Subcutaneous abdominal adipose tissue (tissue), 5 donors: ENCODE measurements at regions not wholly inside any gene's neighbourhood (a gene's known extent, or its start where the extent isn't known, plus 50 kb on each side); places are given as distances from the start of the nearest gene placed in this dataset.

Experiments
- H3K27ac ChIP-seq: one replicate; pipeline ENCODE4 v1.7.0; 2013; ENCODE audit warnings: low read depth, mild to moderate bottlenecking, inconsistent platforms, low read length, moderate library complexity
- H3K27me3 ChIP-seq, 5 donors: one replicate each; pipeline ENCODE4 v1.7.0; 2013; ENCODE audit warnings: low read length in 5 of 5, inconsistent platforms in 1 of 5; ENCODE audit not compliant: control insufficient read depth in 5 of 5, insufficient read depth in 4 of 5
- H3K36me3 ChIP-seq, 5 donors: one replicate each; pipeline ENCODE4 v1.7.0; 2013; ENCODE audit warnings: low read length in 5 of 5; ENCODE audit not compliant: control insufficient read depth in 5 of 5, insufficient read depth in 5 of 5
- H3K4me1 ChIP-seq, 5 donors: one replicate each; pipeline ENCODE4 v1.7.0; 2013; ENCODE audit warnings: low read length in 5 of 5, mild to moderate bottlenecking in 3 of 5, moderate library complexity in 1 of 5; ENCODE audit not compliant: control insufficient read depth in 5 of 5, insufficient read depth in 5 of 5
- H3K4me3 ChIP-seq, 5 donors: one replicate each; pipeline ENCODE4 v1.7.0; 2013; ENCODE audit warnings: low read length in 5 of 5, low read depth in 1 of 5
- H3K9ac ChIP-seq, 5 donors: one replicate each; pipeline ENCODE4 v1.7.0; 2013; ENCODE audit warnings: low read length in 5 of 5, mild to moderate bottlenecking in 4 of 5, moderate library complexity in 3 of 5
- H3K9me3 ChIP-seq, 5 donors: one replicate each; pipeline ENCODE4 v1.7.0; 2013; ENCODE audit warnings: low read length in 5 of 5; ENCODE audit not compliant: control insufficient read depth in 5 of 5
- donor health status: healthy.
- donor health status: healthy.
- donor health status: healthy.
- donor health status: healthy.
- donor health status: healthy.

DNA sequence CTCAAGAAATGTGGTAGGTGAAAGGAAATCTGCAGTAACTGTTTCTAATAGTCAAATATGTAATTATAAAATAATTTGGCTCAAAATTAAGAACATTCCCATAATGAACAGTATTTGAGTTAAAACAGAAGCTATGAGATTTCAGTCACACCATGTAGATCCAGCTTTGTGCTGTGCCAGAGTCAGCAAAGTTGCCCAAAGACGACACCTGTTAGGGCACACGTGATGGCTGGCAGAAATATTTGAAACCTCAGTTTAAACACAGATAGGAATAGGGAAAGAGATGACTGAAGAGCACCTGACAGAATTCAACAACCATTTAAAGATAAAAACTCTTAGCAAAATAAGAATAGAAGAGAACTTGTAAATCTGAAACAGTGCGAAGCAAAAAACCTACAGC lies 129.3 kb downstream of the CD83 start:
- H3K9me3 ChIP-seq = no peaks in the 10 kb centered on the region
- no peak overlapping the region for H3K4me3 ChIP-seq
- H3K36me3 ChIP-seq = no peaks in the 10 kb centered on the region
- no peaks in the 10 kb centered on the region for H3K4me1 ChIP-seq
- H3K27ac ChIP-seq = no peak overlapping the region
- H3K9ac ChIP-seq = no peak overlapping the region
- no peaks in the 10 kb centered on the region for H3K27me3 ChIP-seq

DNA sequence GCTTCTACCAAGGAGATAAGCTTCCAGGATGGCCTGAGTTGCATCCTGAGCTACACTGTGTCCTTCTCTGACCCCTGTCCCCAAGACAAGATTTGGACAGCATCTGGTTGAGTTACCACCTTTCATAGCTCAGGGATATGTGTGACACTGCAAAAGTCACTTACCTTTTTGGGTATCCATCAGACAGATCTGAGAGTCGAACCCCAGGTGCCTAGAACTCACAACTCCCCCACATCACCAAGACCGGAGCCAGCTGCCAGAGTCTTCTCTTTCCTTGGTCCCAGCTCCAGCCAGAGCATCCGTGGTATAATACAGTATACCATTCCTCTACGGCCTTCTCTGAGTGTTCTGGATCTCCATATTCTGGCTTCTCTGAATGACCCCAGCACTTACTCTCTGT lies 133.0 kb downstream of the CD83 start:
- Histone ChIP-seq H3K4me3 (no peak overlapping the region), H3K36me3 (no peaks in the 10 kb centered on the region), H3K27me3 (no peaks in the 10 kb centered on the region), H3K4me1 (no peaks in the 10 kb centered on the region), H3K9ac (no peak overlapping the region), H3K27ac (no peak overlapping the region), H3K9me3 (no peaks in the 10 kb centered on the region)

DNA sequence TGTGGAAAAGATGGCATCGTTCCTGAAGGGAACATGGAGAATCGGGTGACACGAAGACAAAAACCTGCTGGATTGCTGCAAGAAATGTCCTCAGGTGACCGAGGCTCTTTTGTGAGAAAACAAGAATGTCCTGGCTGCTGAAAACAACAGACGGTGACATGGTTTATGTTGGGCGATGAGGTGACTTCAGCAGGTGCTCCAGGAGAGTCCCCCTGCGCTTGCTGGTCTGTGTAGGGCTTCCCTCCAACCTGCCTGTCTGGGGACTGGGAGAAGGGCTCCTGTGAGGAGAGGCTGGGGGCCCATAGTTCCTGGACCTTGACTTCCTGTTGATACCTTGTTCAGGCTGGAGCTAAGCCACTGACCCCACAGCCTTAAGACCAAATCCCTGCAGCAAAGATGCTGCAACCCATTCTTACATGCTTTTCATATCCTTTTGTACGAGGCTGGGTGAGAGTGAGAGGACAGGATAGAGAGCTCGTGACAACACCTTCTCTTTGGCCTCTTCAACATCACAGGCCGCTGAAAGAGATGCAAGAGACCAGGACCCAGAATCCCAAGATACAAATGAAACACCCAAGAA lies 134.8 kb downstream of the CD83 start:
- H3K27me3 ChIP-seq = no peaks in the 10 kb centered on the region
- H3K9ac ChIP-seq = no peak overlapping the region
- no peaks in the 10 kb centered on the region for H3K36me3 ChIP-seq
- no peak overlapping the region for H3K27ac ChIP-seq
- no peaks in the 10 kb centered on the region for H3K9me3 ChIP-seq
- no peaks in the 10 kb centered on the region for H3K4me1 ChIP-seq
- no peak overlapping the region for H3K4me3 ChIP-seq

DNA sequence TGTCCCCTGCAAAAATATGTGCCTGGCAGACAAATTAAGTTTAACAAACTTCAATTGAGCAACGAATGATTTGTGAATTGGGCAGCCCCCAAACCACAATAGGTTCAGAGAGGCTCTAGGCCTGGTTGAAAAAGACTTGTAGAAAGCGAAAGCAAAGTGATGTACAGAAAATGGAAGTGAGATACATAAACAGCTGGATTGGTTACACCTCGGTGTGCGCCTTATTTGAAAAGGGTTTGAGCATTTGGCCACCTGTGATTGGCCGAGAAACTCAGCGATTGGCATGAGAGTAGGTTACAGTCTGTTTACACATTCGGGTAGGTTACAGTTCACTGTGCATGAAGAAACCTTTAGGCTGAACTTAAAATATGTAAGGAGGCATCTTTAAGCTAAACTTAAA lies 136.9 kb downstream of the CD83 start:
- no peak overlapping the region for H3K27ac ChIP-seq

DNA sequence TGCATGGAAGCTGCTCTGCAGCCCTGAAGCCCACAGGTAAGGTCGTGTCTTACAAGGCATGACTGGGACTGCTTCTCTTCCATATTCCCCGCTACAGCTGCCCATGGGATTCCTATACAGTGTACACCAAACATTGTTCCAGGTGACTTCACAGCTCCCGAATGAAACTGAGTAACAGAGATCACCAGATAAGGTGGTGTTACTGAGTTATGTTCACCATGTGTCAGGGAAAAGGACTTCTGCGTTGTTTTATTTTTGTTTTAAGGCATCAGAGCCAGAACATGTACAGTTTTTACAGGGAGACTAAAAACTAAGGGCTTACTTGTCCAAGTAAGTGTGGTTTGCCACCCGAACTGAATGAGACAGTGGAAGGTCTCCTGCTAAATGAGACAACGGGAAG lies 138.3 kb downstream of the CD83 start:
- no peak overlapping the region for H3K27ac ChIP-seq
- no peak overlapping the region for H3K4me3 ChIP-seq
- no peaks in the 10 kb centered on the region for H3K27me3 ChIP-seq
- H3K36me3 ChIP-seq = no peaks in the 10 kb centered on the region
- H3K9me3 ChIP-seq = peaks cover 0 to 8% (median 4%) of the 10 kb centered on the region in 5 donors
- H3K4me1 ChIP-seq = no peaks in the 10 kb centered on the region
- no peak overlapping the region for H3K9ac ChIP-seq

More for the DNA sequence above, 136.9 kb downstream of the CD83 start:
- Histone ChIP-seq H3K4me3 (no peak overlapping the region), H3K9ac (no peak overlapping the region), H3K36me3 (no peaks in the 10 kb centered on the region), H3K4me1 (no peaks in the 10 kb centered on the region), H3K9me3 (no peaks in the 10 kb centered on the region), H3K27me3 (no peaks in the 10 kb centered on the region)

DNA sequence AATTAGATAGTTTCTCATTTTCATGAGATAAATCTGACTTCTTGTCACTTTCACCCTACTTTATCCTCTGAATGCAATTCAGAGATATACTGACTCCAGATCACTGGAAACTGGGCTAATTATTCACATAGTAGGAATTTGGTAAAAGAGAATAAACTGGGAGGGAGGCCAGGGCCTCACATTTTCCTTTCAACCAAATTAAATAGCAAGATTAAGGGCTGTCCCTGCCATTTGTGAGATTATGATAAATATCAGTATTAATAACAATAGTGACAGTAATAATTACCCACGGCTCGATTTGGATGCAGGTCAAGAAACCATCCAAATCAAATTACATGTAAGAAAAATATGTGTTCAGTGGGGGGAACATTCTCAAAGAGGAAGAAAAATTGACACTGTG lies 140.5 kb downstream of the CD83 start:
- H3K27ac ChIP-seq = no peak overlapping the region
- no peak overlapping the region for H3K9ac ChIP-seq
- H3K4me1 ChIP-seq = no peaks in the 10 kb centered on the region
- no peaks in the 10 kb centered on the region for H3K27me3 ChIP-seq
- H3K36me3 ChIP-seq = no peaks in the 10 kb centered on the region
- H3K4me3 ChIP-seq = no peak overlapping the region
- peaks cover 0 to 12% (median 8%) of the 10 kb centered on the region in 5 donors for H3K9me3 ChIP-seq

DNA sequence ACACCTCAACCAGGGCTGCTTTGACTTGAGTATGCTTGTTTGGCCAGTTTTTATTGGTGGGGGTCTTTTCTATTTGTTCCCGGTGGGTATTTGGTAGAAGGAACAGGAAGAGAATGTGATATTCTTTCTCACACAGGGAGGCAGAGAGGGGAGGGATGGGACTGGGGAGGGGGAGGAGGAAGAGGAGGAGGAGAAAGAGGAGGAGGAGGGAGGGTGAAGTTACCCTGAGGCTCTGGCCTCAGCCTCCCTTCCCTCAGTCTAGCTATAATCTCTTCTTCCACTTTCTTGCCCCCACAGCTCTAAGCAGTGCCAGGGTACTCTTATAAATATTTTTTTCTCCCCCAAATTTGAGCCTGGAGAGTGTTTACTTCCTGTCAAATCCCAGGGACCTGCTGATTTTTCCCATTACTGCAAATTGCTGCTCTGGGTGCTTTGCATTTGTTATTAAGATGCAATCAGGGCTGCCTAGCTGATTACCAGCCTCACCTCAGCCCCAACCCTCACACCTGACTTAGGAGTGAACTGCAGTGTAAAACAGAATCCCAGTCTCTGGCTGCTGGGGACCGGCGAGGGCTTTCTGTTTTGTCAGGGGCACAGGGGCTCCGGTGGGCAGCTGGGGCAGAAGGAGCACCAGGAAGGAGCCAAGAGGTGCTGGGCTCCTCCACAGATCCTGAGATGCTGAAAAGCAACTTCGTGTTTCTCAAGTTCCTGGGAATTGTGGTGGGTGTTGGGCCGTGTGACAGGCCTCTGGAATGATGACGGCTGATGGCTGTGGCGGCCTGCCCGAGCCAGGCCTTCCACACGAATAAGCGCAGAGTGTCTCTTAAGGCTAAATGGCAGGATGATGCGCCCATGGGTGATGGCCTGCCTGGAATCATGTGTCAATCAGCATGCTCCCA lies 141.4 kb downstream of the CD83 start:
- no peak overlapping the region for H3K4me3 ChIP-seq
- no peak overlapping the region for H3K27ac ChIP-seq
- H3K27me3 ChIP-seq = no peaks in the 10 kb centered on the region
- H3K4me1 ChIP-seq = no peaks in the 10 kb centered on the region
- H3K36me3 ChIP-seq = no peaks in the 10 kb centered on the region
- H3K9ac ChIP-seq = no peak overlapping the region
- H3K9me3 ChIP-seq = peaks cover 4 to 17% (median 11%) of the 10 kb centered on the region in 5 donors

DNA sequence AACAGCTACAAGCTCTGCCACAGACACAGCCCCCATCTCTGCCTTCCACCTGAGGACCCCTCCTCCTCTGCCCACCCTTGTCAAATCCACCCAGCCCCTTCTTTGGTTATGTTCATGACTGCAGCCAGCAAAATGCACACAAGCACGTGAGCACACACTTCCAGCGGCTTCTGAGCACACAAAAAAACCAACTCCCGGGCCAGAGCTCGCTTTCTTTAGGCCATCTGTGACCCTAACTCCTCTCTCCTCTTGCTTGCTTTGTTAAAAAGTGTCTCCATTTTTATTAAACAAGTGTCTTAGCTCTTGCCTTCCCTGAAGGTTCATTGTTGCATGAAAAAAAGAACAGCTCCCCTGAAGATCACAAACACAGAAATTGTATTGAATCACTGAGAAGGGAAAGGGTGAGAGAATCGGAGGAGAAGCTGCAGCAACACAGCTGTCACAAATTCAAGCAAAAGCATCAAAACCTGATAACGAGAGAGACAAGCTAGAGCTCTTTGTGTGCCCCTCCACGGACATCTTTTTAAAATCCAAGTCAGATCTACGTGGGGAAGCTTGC lies 142.1 kb downstream of the CD83 start:
- H3K36me3 ChIP-seq = no peaks in the 10 kb centered on the region
- no peak overlapping the region for H3K9ac ChIP-seq
- peaks cover 7 to 23% (median 15%) of the 10 kb centered on the region in 5 donors for H3K9me3 ChIP-seq

DNA sequence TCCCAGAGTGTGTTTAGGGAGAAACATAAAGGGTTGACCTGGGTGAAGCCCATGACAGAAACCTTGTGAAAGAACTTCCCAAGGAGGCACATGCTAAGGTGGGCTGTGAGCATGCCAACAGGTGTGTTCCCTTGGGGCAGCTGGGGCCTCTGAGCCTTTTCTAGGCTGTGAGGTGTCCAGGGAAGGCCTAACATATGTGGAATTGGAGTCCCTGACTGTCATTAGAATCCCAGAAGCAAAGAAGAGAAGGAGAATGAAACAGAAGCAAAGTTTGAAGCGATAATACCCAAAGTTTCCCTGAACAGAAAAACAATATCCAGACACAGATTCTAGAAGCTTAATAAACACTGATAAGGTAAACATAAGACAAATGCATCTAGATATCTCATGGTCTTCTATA lies 143.3 kb downstream of the CD83 start:
- H3K27me3 ChIP-seq = no peaks in the 10 kb centered on the region
- no peak overlapping the region for H3K9ac ChIP-seq
- H3K4me1 ChIP-seq = no peaks in the 10 kb centered on the region
- no peaks in the 10 kb centered on the region for H3K36me3 ChIP-seq
- H3K27ac ChIP-seq = no peak overlapping the region
- no peak overlapping the region for H3K4me3 ChIP-seq
- peaks cover 7 to 29% (median 15%) of the 10 kb centered on the region in 5 donors for H3K9me3 ChIP-seq

More for the DNA sequence above, 142.1 kb downstream of the CD83 start:
- no peak overlapping the region for H3K4me3 ChIP-seq
- H3K4me1 ChIP-seq = no peaks in the 10 kb centered on the region
- H3K27me3 ChIP-seq = no peaks in the 10 kb centered on the region
- H3K27ac ChIP-seq = no peak overlapping the region

DNA sequence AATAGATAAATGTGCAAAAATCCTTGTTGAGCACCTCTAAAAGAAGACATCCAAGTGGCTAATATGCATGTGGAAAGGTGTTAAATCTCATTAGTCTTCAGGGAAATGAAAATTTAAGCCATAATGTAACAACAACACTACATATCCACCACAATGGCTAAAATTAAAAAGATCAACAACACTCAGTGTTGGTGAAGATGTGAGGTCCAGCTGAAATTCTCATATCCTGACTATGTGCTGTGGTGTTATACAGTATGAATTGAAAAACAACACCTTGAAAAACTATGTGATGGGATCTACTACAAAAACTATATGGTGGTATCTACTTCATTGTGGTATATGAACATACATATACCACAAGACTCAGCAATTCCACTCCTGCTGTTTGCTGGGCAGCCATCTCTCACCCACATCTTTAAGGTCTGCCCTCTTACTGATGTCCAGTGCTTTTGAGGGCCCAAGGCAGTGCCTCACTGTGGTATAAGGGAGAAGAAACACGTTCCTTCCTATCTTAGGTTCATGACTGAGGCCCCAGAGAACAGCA lies 146.4 kb downstream of the CD83 start:
- Histone ChIP-seq H3K9me3 (peaks cover 7 to 29% (median 18%) of the 10 kb centered on the region in 5 donors), H3K27ac (no peak overlapping the region), H3K36me3 (no peaks in the 10 kb centered on the region), H3K4me1 (no peaks in the 10 kb centered on the region), H3K9ac (no peak overlapping the region), H3K27me3 (no peaks in the 10 kb centered on the region), H3K4me3 (no peak overlapping the region)
